ENCODE measurements at regions not wholly inside any gene's neighbourhood (a gene's known extent, or its start where the extent isn't known, plus 50 kb on each side); places are given as distances from the start of the nearest gene placed in this dataset.

DNA sequence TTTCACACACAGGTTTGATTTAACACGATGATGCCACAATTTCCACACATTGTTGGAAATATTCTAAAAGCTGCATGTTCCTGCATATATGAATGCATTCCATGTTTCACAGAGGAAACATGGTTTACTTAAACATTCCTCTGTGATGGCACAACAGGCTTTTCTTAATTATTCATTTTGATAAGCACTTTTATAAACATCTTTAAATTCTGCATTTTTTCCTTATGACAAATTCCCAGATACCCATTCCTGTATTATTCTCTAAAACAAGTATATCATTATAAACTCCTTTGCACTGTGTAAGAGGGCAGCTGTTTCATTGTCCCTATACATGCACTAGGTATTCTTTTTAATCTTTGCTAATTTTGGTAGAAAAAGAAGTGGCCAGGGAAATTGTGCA, 532.3 kb downstream of the SOX6 start:
- ATAC-seq (no peak), DNase-seq (no peak)
- Histone ChIP-seq H3K4me3 (no peak overlapping the region), H3K27me3 (no peaks in the 10 kb centered on the region), H3K4me1 (peaks cover 0 to 49% (median 25%) of the 10 kb centered on the region in 12 donors), H3K36me3 (no peaks in the 10 kb centered on the region), H3K27ac (no peak overlapping the region), H3K9me3 (peaks cover 0 to 3% (median 0%) of the 10 kb centered on the region in 12 donors)
- TF ChIP-seq, protein P1, sequence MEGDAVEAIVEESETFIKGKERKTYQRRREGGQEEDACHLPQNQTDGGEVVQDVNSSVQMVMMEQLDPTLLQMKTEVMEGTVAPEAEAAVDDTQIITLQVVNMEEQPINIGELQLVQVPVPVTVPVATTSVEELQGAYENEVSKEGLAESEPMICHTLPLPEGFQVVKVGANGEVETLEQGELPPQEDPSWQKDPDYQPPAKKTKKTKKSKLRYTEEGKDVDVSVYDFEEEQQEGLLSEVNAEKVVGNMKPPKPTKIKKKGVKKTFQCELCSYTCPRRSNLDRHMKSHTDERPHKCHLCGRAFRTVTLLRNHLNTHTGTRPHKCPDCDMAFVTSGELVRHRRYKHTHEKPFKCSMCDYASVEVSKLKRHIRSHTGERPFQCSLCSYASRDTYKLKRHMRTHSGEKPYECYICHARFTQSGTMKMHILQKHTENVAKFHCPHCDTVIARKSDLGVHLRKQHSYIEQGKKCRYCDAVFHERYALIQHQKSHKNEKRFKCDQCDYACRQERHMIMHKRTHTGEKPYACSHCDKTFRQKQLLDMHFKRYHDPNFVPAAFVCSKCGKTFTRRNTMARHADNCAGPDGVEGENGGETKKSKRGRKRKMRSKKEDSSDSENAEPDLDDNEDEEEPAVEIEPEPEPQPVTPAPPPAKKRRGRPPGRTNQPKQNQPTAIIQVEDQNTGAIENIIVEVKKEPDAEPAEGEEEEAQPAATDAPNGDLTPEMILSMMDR (IDR thresholded peaks at IDR 0.05) = no peak
- TF ChIP-seq POLR2A (IDR thresholded peaks at IDR 0.05) = no peak
- 91 to 96% (median 94%) methylated on average over 1 of the region's 1 CpG for WGBS, 4 donors
- intact Hi-C loops (cut with DNase I) = loop anchor here in 4 of 10 donors (5.0 to 10.0 kb wide), 4 partner anchors 151 to 791 kb away; no protein-coding TSS in a partner anchor

DNA sequence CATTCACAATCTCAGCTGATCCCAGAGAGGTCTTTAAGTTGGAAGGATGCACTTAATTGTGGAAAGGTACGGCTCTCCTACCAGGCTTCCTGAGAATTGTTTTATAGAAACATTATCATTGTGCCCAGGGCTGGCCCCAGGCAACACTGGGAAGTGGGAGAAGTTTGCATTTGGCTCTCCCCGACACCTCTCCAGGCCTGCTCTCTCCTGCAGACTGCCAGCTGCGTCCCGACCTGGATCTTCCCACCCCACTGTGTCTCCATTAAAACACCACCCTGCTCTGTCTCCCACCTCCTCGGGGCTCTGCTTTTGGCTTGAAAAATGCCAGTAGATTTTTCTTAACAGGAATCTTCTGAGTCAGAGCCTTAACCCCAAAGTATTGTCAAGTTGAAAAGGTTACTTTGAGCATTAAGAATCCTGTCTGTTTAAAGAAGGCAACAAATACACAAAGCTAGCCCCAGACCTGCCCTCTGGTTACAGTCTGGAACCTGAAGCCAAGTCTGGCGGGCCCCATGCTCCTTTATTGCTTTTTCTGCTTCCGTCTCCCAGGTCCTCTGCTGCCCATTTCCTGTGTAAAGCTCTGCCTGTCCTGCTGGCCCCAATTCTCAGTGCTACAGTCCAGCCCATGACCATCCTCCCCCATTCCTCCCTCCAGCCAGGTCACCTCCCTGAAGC, 530.2 kb downstream of the SOX6 start:
- H3K9me3 ChIP-seq = no peaks in the 10 kb centered on the region
- H3K27ac ChIP-seq = no peak overlapping the region
- intact Hi-C loops (cut with DNase I) = loop anchor here in 6 of 10 donors (2.0 to 10.0 kb wide), 6 partner anchors 149 to 789 kb away; no protein-coding TSS in a partner anchor
- H3K4me1 ChIP-seq = peaks cover 0 to 57% (median 31%) of the 10 kb centered on the region in 12 donors
- H3K27me3 ChIP-seq = no peaks in the 10 kb centered on the region
- no peak for TF ChIP-seq POLR2A (IDR thresholded peaks at IDR 0.05)
- TF ChIP-seq, protein P1 (IDR thresholded peaks at IDR 0.05) = no peak
- no peaks in the 10 kb centered on the region for H3K36me3 ChIP-seq
- DNase-seq (peak in 1 of 5 donors; percentile 50), ATAC-seq (no peak)
- 72 to 82% (median 77%) methylated on average over 7 of the region's 7 CpGs for WGBS, 4 donors
- no peak overlapping the region for H3K4me3 ChIP-seq

DNA sequence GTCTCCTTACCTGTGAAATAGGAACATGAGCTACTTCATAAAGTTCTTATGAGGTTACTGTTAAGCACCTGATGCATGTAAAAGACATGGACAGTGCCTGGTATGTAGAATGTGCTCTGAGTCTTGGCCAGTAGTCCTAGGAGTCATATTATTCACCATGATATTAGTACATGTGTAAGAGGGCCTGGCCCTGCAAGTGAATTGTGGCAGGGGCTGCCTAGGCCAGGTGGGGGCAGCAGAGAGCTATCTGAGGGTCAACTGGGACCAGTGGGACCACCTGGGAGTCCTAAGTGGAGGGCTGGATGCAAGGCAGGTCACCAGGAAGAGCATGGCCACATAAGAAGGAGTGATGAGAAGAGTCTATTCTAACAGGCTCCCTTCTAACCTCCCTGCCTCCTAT, 529.5 kb downstream of the SOX6 start:
- ATAC-seq = peak in 2 of 4 donors; percentile 61 to 71
- no peak overlapping the region for H3K4me3 ChIP-seq
- H3K4me1 ChIP-seq = peaks cover 0 to 61% (median 30%) of the 10 kb centered on the region in 12 donors
- no peaks in the 10 kb centered on the region for H3K27me3 ChIP-seq
- intact Hi-C loops (cut with DNase I) = loop anchor here in 6 of 10 donors (2.0 to 10.0 kb wide), 6 partner anchors 148 to 788 kb away; no protein-coding TSS in a partner anchor
- H3K36me3 ChIP-seq = no peaks in the 10 kb centered on the region
- peak in 4 of 5 donors; percentile 35 to 80 (median 44) for DNase-seq
- TF ChIP-seq, protein P1 (IDR thresholded peaks at IDR 0.05) = peak; percentile 53 to 77 (median 62)
- no peak for TF ChIP-seq POLR2A (IDR thresholded peaks at IDR 0.05)
- peak overlapping the region in 1 of 12 donors; percentile 62 for H3K27ac ChIP-seq
- no peaks in the 10 kb centered on the region for H3K9me3 ChIP-seq

DNA sequence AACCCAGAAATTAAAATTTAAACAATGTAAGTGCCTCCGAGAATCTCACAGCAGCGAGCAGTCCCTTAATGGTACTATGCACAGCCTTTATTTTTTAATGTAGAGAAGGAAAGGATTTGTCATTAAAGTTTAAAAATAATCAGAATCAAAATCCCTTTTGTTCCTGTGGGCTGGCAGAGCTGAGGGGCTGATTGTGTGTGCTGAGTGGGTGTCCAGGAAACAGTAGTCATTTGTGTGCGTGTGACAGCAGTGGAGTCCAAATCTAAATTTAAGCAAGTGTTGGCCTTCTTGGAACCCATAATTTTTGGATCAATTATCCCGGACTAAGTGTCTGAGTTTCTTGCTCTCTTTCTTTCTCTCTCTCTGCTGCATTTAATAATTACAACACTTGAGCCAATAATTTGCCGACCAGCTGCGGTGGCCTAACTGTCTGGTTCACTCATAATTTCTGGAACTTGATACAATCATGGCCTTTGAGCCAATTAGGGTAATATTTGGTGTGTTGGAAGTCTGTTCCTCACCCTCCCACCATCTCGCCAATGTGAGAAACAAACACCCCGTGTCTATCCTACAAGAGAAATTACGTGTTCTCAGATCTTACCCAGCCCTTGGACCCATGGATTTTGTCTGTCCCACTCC, 528.0 kb downstream of the SOX6 start:
- WGBS, 4 donors = 56 to 69% (median 64%) methylated on average over 9 of the region's 9 CpGs
- Histone ChIP-seq H3K9me3 (no peaks in the 10 kb centered on the region), H3K27me3 (no peaks in the 10 kb centered on the region), H3K4me3 (no peak overlapping the region), H3K4me1 (peaks cover 0 to 61% (median 30%) of the 10 kb centered on the region in 12 donors), H3K27ac (peak overlapping the region in 10 of 12 donors; percentile 5 to 66 (median 39)), H3K36me3 (no peaks in the 10 kb centered on the region)
- TF ChIP-seq, protein P1 (IDR thresholded peaks at IDR 0.05) = no peak
- TF ChIP-seq POLR2A (IDR thresholded peaks at IDR 0.05) = no peak
- intact Hi-C loops (cut with DNase I) = loop anchor here in 4 of 10 donors (5.0 to 10.0 kb wide), 5 partner anchors 146 to 786 kb away; no protein-coding TSS in a partner anchor
- DNase-seq (peak in 2 of 5 donors; percentile 25 to 34), ATAC-seq (peak; percentile 26 to 82 (median 54))
